ENCODE measurements at regions not wholly inside any gene's neighbourhood (a gene's known extent, or its start where the extent isn't known, plus 50 kb on each side); places are given as distances from the start of the nearest gene placed in this dataset.

GRCh38 chr10:107623292-107623691 lies 458.8 kb upstream of the SORCS1 start:
- H3K4me1 ChIP-seq (ENCODE audit: control insufficient read depth, insufficient read depth, low read length): no peaks in the 10 kb centered on the region
- no peak for TF ChIP-seq SCRT2 (tag by site-specific recombination; IDR thresholded peaks at IDR 0.05)
- no peak for TF ChIP-seq ZNF585B (tag by site-specific recombination; IDR thresholded peaks at IDR 0.05)
- no peak for TF ChIP-seq ZNF140 (tag by site-specific recombination; IDR thresholded peaks at IDR 0.05)
- TF ChIP-seq REST (tag by site-specific recombination; IDR thresholded peaks at IDR 0.05): no peak
- no peak for TF ChIP-seq GLI2 (tag by site-specific recombination; IDR thresholded peaks at IDR 0.05; ENCODE audit: borderline replicate concordance, low read depth)
- no peak for TF ChIP-seq MZF1 (tag by site-specific recombination; IDR thresholded peaks at IDR 0.05; ENCODE audit: borderline replicate concordance)
- TF ChIP-seq BCL11A (tag by site-specific recombination; IDR thresholded peaks at IDR 0.05; ENCODE audit: low read depth): no peak
- TF ChIP-seq CTCF (tag by site-specific recombination; IDR thresholded peaks at IDR 0.05): no peak
- no peak for TF ChIP-seq ZNF112 (tag by site-specific recombination; IDR thresholded peaks at IDR 0.05)
- no peak for TF ChIP-seq ZSCAN30 (tag by site-specific recombination; IDR thresholded peaks at IDR 0.05)
- no peak for TF ChIP-seq ZNF544 (tag by site-specific recombination; IDR thresholded peaks at IDR 0.05)
- no peak for TF ChIP-seq ZNF549 (tag by site-specific recombination; IDR thresholded peaks at IDR 0.05)

GRCh38 chr10:107619139-107619538 lies 454.6 kb upstream of the SORCS1 start:
- Histone ChIP-seq H3K36me3 (ENCODE audit: control insufficient read depth in 2 of 2, insufficient read depth in 1 of 2, low read length in 2 of 2) (no peaks in the 10 kb centered on the region), H3K27ac (ENCODE audit: extremely low read depth, low read depth, low read length) (no peak overlapping the region), H3K4me3 (ENCODE audit: low read depth, low read length) (no peak overlapping the region), H3K4me1 (ENCODE audit: control insufficient read depth, insufficient read depth, low read length) (no peaks in the 10 kb centered on the region), H3K9me3 (ENCODE audit: control insufficient read depth, insufficient read depth, low read depth, low read length) (no peaks in the 10 kb centered on the region)
- ChIA-PET POLR2A (no interaction called here), CTCF (interaction anchor here (0.5 kb wide), 1 partner anchor 1162 kb away, joined by 6 read pairs; no protein-coding TSS in a partner anchor)
- no peak for TF ChIP-seq ZNF114 (tag by site-specific recombination; IDR thresholded peaks at IDR 0.05)
- no peak for TF ChIP-seq ZNF280C (tag by site-specific recombination; IDR thresholded peaks at IDR 0.05)
- no peak for TF ChIP-seq BCL11A (tag by site-specific recombination; IDR thresholded peaks at IDR 0.05; ENCODE audit: low read depth)
- TF ChIP-seq ATF2 (tag by site-specific recombination; IDR thresholded peaks at IDR 0.05; ENCODE audit: low read depth): no peak
- no peak for TF ChIP-seq KLF1 (tag by site-specific recombination; IDR thresholded peaks at IDR 0.05)
- TF ChIP-seq ZXDB (tag by site-specific recombination; IDR thresholded peaks at IDR 0.05): no peak
- TF ChIP-seq YY2 (tag by site-specific recombination; IDR thresholded peaks at IDR 0.05): no peak
- TF ChIP-seq ZNF23 (tag by site-specific recombination; IDR thresholded peaks at IDR 0.05; ENCODE audit: borderline replicate concordance): no peak
- TF ChIP-seq PRDM10 (tag by site-specific recombination; IDR thresholded peaks at IDR 0.05): no peak
- TF ChIP-seq ZBTB17 (tag by site-specific recombination; IDR thresholded peaks at IDR 0.05): no peak
- TF ChIP-seq ZNF843 (tag by site-specific recombination; IDR thresholded peaks at IDR 0.05): no peak
- TF ChIP-seq ZNF654 (tag by site-specific recombination; IDR thresholded peaks at IDR 0.05; ENCODE audit: low read depth): no peak
- TF ChIP-seq ZNF677 (tag by site-specific recombination; IDR thresholded peaks at IDR 0.05): no peak

More at GRCh38 chr10:107623292-107623691, 458.8 kb upstream of the SORCS1 start:
- no peak overlapping the region for H3K4me3 ChIP-seq (ENCODE audit: low read depth, low read length)
- no peak overlapping the region for H3K27ac ChIP-seq (ENCODE audit: extremely low read depth, low read depth, low read length)
- no peaks in the 10 kb centered on the region for H3K36me3 ChIP-seq (ENCODE audit: control insufficient read depth in 2 of 2, insufficient read depth in 1 of 2, low read length in 2 of 2)
- POLR2A ChIA-PET: no interaction called here
- CTCF ChIA-PET: no interaction called here
- H3K9me3 ChIP-seq (ENCODE audit: control insufficient read depth, insufficient read depth, low read depth, low read length): no peaks in the 10 kb centered on the region
